ENCODE measurements at regions not wholly inside any gene's neighbourhood (a gene's known extent, or its start where the extent isn't known, plus 50 kb on each side); places are given as distances from the start of the nearest gene placed in this dataset.

DNA sequence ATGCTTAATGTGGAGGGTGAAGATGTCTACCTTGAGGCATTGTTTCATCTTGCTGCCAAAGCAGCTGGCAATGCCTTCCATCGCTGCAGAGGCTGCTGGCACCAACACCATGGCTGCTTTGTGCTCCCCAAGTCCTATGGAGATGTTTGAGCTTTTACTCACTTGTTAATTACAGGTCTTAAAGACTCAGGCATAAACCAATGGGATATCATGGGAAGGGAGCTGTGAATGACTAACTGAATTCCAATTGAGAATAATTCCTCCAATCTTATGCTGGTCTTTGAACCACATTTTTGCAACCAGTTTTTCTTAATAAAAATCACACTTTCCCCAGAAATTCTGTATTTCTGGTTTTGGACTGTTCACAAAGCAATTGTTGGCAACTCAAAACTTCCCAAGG lies 762.0 kb downstream of the GBE1 start:
- TF ChIP-seq, protein P1, sequence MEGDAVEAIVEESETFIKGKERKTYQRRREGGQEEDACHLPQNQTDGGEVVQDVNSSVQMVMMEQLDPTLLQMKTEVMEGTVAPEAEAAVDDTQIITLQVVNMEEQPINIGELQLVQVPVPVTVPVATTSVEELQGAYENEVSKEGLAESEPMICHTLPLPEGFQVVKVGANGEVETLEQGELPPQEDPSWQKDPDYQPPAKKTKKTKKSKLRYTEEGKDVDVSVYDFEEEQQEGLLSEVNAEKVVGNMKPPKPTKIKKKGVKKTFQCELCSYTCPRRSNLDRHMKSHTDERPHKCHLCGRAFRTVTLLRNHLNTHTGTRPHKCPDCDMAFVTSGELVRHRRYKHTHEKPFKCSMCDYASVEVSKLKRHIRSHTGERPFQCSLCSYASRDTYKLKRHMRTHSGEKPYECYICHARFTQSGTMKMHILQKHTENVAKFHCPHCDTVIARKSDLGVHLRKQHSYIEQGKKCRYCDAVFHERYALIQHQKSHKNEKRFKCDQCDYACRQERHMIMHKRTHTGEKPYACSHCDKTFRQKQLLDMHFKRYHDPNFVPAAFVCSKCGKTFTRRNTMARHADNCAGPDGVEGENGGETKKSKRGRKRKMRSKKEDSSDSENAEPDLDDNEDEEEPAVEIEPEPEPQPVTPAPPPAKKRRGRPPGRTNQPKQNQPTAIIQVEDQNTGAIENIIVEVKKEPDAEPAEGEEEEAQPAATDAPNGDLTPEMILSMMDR (IDR thresholded peaks at IDR 0.05; ENCODE audit: extremely low read depth, missing control alignments): no peak
- DNase-seq (ENCODE audit: low spot score): no peak

GRCh38 chr3:80998022-80998421 lies 763.4 kb downstream of the GBE1 start:
- TF ChIP-seq, protein P1 (IDR thresholded peaks at IDR 0.05; ENCODE audit: extremely low read depth, missing control alignments): no peak
- no peak for DNase-seq (ENCODE audit: low spot score)

DNA sequence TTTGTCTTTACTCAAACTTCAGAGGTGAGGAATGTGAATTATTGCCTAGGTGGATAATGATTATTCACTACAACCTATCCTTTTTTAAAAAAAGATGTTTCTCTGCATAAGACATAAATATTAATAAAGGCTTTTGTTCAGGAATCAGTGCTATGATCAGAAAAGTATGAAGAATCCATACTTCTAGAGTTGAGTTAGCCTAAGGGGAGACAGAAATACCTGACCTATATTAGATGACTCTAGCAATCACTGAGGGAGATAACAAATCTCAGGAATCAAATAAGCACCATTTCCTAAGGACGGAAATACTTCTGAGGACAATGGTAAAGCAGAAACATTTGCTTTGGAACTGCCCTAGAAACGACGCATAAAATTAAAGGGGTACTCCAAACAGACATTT lies 763.8 kb downstream of the GBE1 start:
- TF ChIP-seq, protein P1 (IDR thresholded peaks at IDR 0.05; ENCODE audit: extremely low read depth, missing control alignments): no peak
- DNase-seq (ENCODE audit: low spot score): no peak

GRCh38 chr3:80994767-80995166 lies 766.7 kb downstream of the GBE1 start:
- TF ChIP-seq, protein P1 (IDR thresholded peaks at IDR 0.05; ENCODE audit: extremely low read depth, missing control alignments): no peak
- DNase-seq (ENCODE audit: low spot score): no peak

GRCh38 chr3:80994085-80994665 lies 767.3 kb downstream of the GBE1 start:
- TF ChIP-seq, protein P1 (IDR thresholded peaks at IDR 0.05; ENCODE audit: extremely low read depth, missing control alignments): no peak
- DNase-seq (ENCODE audit: low spot score): no peak

DNA sequence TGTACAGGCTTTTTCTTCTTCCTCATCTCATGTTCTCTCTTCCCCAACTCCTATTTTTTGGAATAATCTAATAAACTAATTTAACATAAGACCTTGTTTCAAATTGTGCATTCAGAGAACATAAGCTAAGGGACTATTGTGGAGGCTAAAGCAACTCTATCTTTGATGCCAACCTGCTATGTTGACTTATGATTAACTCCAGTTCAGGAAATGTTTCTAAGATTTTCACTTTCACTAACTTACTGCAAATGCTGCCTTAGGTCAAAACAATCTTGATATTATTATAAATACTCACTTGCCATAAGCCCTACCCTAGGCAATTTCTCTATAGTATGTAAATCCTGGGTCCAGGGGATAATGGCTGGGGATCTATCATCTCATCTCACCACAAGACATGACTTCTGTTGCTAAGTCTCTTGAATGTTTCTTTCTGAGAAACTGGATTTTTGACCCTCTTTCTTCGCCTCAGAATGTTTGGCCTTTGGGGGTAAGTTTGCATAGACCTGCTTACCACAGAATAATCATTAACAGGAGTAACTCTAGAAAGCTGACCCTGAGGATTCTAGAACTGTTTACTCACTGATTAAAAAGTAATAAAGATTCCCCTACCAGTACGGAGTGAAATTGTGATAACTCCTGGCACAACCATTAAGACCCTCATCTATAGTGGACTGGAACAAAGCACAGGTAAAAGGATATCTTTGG lies 768.1 kb downstream of the GBE1 start:
- DNase-seq (ENCODE audit: low spot score): no peak
- TF ChIP-seq, protein P1 (IDR thresholded peaks at IDR 0.05; ENCODE audit: extremely low read depth, missing control alignments): no peak

- DNase-seq (ENCODE audit: low spot score): no peak
These were observed 777.7 kb downstream of the GBE1 start for GRCh38 chr3:80983753-80984152.

More at GRCh38 chr3:80983753-80984152, 777.7 kb downstream of the GBE1 start:
- TF ChIP-seq, protein P1 (IDR thresholded peaks at IDR 0.05; ENCODE audit: extremely low read depth, missing control alignments): no peak

Measured in GM20000 (cell line).